HEK293 (cell line): ENCODE measurements at regions not wholly inside any gene's neighbourhood (a gene's known extent, or its start where the extent isn't known, plus 50 kb on each side); places are given as distances from the start of the nearest gene placed in this dataset.

Experiments
- CTCF ChIP-seq: fragments of 450-650 bp; formaldehyde crosslinking; IDR thresholded peaks from 2 replicates; pipeline ENCODE4 v1.5.1; 2016; ENCODE audit warnings: missing biosample characterization, missing genetic modification characterization
- HOXC10 ChIP-seq: sonication (generic); formaldehyde crosslinking; IDR thresholded peaks from 2 replicates; pipeline ENCODE4 v1.8.1; 2023; ENCODE audit warnings: mild to moderate bottlenecking, missing genetic modification reagents
- KLF1 ChIP-seq: fragments of 450-650 bp; formaldehyde crosslinking; IDR thresholded peaks from 2 replicates; pipeline ENCODE4 v1.5.1; 2016; ENCODE audit warnings: missing biosample characterization, missing genetic modification characterization
- PBX3 ChIP-seq: sonication (generic); formaldehyde crosslinking; IDR thresholded peaks from 2 replicates; pipeline ENCODE4 v1.8.1; 2022; ENCODE audit warnings: mild to moderate bottlenecking, moderate library complexity, missing genetic modification reagents
- REPIN1 ChIP-seq: fragments of 450-650 bp; formaldehyde crosslinking; IDR thresholded peaks from 2 replicates; pipeline ENCODE4 v1.5.1; 2017; ENCODE audit warnings: missing biosample characterization, missing genetic modification characterization, low read depth
- ZNF10 ChIP-seq: fragments of 450-650 bp; formaldehyde crosslinking; IDR thresholded peaks from 2 replicates; pipeline ENCODE4 v1.5.1; 2017; ENCODE audit warnings: missing biosample characterization, missing genetic modification characterization
- ZNF174 ChIP-seq: fragments of 450-650 bp; formaldehyde crosslinking; IDR thresholded peaks from 2 replicates; pipeline ENCODE4 v1.5.0; 2017; ENCODE audit warnings: missing biosample characterization, mild to moderate bottlenecking, missing genetic modification characterization
- ZNF221 ChIP-seq: fragments of 450-650 bp; formaldehyde crosslinking; IDR thresholded peaks from 2 replicates; pipeline ENCODE4 v1.5.1; 2017; ENCODE audit warnings: missing biosample characterization, missing genetic modification characterization, borderline replicate concordance
- ZNF280D ChIP-seq: fragments of 450-650 bp; formaldehyde crosslinking; IDR thresholded peaks from 2 replicates; pipeline ENCODE4 v1.5.1; 2016; ENCODE audit warnings: missing biosample characterization, missing genetic modification characterization
- ZNF658 ChIP-seq: fragments of 450-650 bp; formaldehyde crosslinking; IDR thresholded peaks from 2 replicates; pipeline ENCODE4; 2016; ENCODE audit warnings: missing biosample characterization, missing genetic modification characterization
- ZNF704 ChIP-seq: fragments of 450-650 bp; formaldehyde crosslinking; IDR thresholded peaks from 2 replicates; pipeline ENCODE4 v1.5.1; 2016; ENCODE audit warnings: missing biosample characterization, missing genetic modification characterization
- ZNF792 ChIP-seq: fragments of 450-650 bp; formaldehyde crosslinking; IDR thresholded peaks from 2 replicates; pipeline ENCODE4 v1.5.1; 2016; ENCODE audit warnings: missing biosample characterization, missing genetic modification characterization

GRCh38 chr17:13753771-13754170 is 152.0 kb upstream of the HS3ST3A1 start:
- TF ChIP-seq ZNF704 (tag by site-specific recombination) (no peak), ZNF10 (tag by site-specific recombination) (no peak), CTCF (tag by site-specific recombination) (no peak), REPIN1 (tag by site-specific recombination) (no peak), KLF1 (no peak), ZNF280D (no peak), ZNF792 (tag by site-specific recombination) (no peak), ZNF658 (tag by site-specific recombination) (no peak), PBX3 (CRISPR knock-in tag) (no peak), ZNF174 (tag by site-specific recombination) (no peak), ZNF221 (tag by site-specific recombination) (no peak), HOXC10 (CRISPR knock-in tag) (no peak)
